ENCODE measurements at regions not wholly inside any gene's neighbourhood (a gene's known extent, or its start where the extent isn't known, plus 50 kb on each side); places are given as distances from the start of the nearest gene placed in this dataset.

- TF ChIP-seq PRDM2 (tag by site-specific recombination; IDR thresholded peaks at IDR 0.05; ENCODE audit: borderline replicate concordance) (no peak), ZNF654 (tag by site-specific recombination; IDR thresholded peaks at IDR 0.05; ENCODE audit: low read depth) (no peak), HOXD13 (CRISPR knock-in tag; IDR thresholded peaks at IDR 0.05; ENCODE audit: borderline replicate concordance) (no peak), ZNF518A (tag by site-specific recombination; conservative IDR thresholded peaks at IDR 0.05; ENCODE audit: low read depth) (no peak), YY1 (tag by site-specific recombination; IDR thresholded peaks at IDR 0.05) (no peak), SCRT2 (tag by site-specific recombination; IDR thresholded peaks at IDR 0.05) (no peak)
Measured at GRCh38 chr3:22587446-22587845, 615.7 kb upstream of the UBE2E2 start (continued).

- Histone ChIP-seq H3K4me3 (ENCODE audit: low read depth, low read length) (no peak overlapping the region), H3K36me3 (ENCODE audit: control insufficient read depth in 2 of 2, insufficient read depth in 1 of 2, low read length in 2 of 2) (no peaks in the 10 kb centered on the region), H3K27ac (ENCODE audit: extremely low read depth, low read depth, low read length) (no peak overlapping the region), H3K9me3 (ENCODE audit: control insufficient read depth, insufficient read depth, low read depth, low read length) (no peaks in the 10 kb centered on the region), H3K4me1 (ENCODE audit: control insufficient read depth, insufficient read depth, low read length) (no peaks in the 10 kb centered on the region)
- TF ChIP-seq IKZF3 (tag by site-specific recombination; IDR thresholded peaks at IDR 0.05) (no peak), ZBTB10 (tag by site-specific recombination; IDR thresholded peaks at IDR 0.05) (no peak), HOXD13 (CRISPR knock-in tag; IDR thresholded peaks at IDR 0.05; ENCODE audit: borderline replicate concordance) (no peak), ZNF571 (tag by site-specific recombination; IDR thresholded peaks at IDR 0.05) (no peak), ZNF292 (tag by site-specific recombination; IDR thresholded peaks at IDR 0.05; ENCODE audit: borderline replicate concordance, low read depth) (no peak), ZSCAN5A (tag by site-specific recombination; IDR thresholded peaks at IDR 0.05) (no peak), ZNF24 (tag by site-specific recombination; IDR thresholded peaks at IDR 0.05) (no peak), ZNF501 (tag by site-specific recombination; IDR thresholded peaks at IDR 0.05) (no peak), ZNF223 (tag by site-specific recombination; IDR thresholded peaks at IDR 0.05) (no peak), ZNF23 (tag by site-specific recombination; IDR thresholded peaks at IDR 0.05; ENCODE audit: borderline replicate concordance) (no peak), ZNF701 (tag by site-specific recombination; IDR thresholded peaks at IDR 0.05) (no peak), ZNF16 (tag by site-specific recombination; IDR thresholded peaks at IDR 0.05; ENCODE audit: low read depth) (no peak), ZFP69B (tag by site-specific recombination; IDR thresholded peaks at IDR 0.05) (no peak), ZNF302 (tag by site-specific recombination; IDR thresholded peaks at IDR 0.05; ENCODE audit: low read depth) (no peak)
- ChIA-PET POLR2A (no interaction called here), CTCF (no interaction called here)
Measured at GRCh38 chr3:22593638-22594037, 609.5 kb upstream of the UBE2E2 start.

Measured in HEK293 (cell line).